Endothelial cell of umbilical vein (primary cell): ENCODE measurements at regions not wholly inside any gene's neighbourhood (a gene's known extent, or its start where the extent isn't known, plus 50 kb on each side); places are given as distances from the start of the nearest gene placed in this dataset.

Source experiments
- EZH2 ChIP-seq: IDR thresholded peaks from 2 replicates; pipeline ENCODE4 v1.6.1; 2012; ENCODE audit warnings: borderline replicate concordance, low read depth, mild to moderate bottlenecking, moderate library complexity, low read length, inconsistent platforms; ENCODE audit not compliant: severe bottlenecking
- JUN ChIP-seq: IDR thresholded peaks from 2 replicates; pipeline ENCODE4 v1.6.1; 2011; ENCODE audit warnings: borderline replicate concordance, low read depth; ENCODE audit not compliant: insufficient read length, insufficient read depth
- POLR2AphosphoS5 ChIP-seq: IDR thresholded peaks from 2 replicates; pipeline ENCODE4 v1.6.1; 2012; ENCODE audit warnings: low read depth, mild to moderate bottlenecking, control low read depth, low read length, moderate library complexity; ENCODE audit not compliant: insufficient read depth
- TF ChIP-seq, protein P1 (sequence below), 2 donors: IDR thresholded peaks; 1 replicate in 1 of 2; 2 replicates in 1 of 2; pipeline ENCODE4 v1.5.1; 2011; ENCODE audit warnings: low read length in 2 of 2, mild to moderate bottlenecking in 2 of 2, moderate library complexity in 2 of 2, control low read depth in 1 of 2, inconsistent platforms in 1 of 2, low read depth in 1 of 2; ENCODE audit not compliant: insufficient read depth in 1 of 2; ENCODE audit errors: extremely low read depth in 1 of 2
- TF ChIP-seq, protein P2 (sequence below): IDR thresholded peaks from 2 replicates; pipeline ENCODE4 v1.6.1; 2011; ENCODE audit not compliant: insufficient read depth, insufficient read length

- TF ChIP-seq, protein P1, sequence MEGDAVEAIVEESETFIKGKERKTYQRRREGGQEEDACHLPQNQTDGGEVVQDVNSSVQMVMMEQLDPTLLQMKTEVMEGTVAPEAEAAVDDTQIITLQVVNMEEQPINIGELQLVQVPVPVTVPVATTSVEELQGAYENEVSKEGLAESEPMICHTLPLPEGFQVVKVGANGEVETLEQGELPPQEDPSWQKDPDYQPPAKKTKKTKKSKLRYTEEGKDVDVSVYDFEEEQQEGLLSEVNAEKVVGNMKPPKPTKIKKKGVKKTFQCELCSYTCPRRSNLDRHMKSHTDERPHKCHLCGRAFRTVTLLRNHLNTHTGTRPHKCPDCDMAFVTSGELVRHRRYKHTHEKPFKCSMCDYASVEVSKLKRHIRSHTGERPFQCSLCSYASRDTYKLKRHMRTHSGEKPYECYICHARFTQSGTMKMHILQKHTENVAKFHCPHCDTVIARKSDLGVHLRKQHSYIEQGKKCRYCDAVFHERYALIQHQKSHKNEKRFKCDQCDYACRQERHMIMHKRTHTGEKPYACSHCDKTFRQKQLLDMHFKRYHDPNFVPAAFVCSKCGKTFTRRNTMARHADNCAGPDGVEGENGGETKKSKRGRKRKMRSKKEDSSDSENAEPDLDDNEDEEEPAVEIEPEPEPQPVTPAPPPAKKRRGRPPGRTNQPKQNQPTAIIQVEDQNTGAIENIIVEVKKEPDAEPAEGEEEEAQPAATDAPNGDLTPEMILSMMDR (IDR thresholded peaks at IDR 0.05; ENCODE audit: extremely low read depth in 1 of 2, insufficient read depth in 1 of 2, low read depth in 1 of 2, low read length in 2 of 2): no peak
- TF ChIP-seq, protein P2, sequence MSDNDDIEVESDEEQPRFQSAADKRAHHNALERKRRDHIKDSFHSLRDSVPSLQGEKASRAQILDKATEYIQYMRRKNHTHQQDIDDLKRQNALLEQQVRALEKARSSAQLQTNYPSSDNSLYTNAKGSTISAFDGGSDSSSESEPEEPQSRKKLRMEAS: no peak
- TF ChIP-seq POLR2AphosphoS5: no peak
- no peak for TF ChIP-seq EZH2
- no peak for TF ChIP-seq JUN
These were observed 320.2 kb downstream of the MAP2K6 start for GRCh38 chr17:69734656-69735055.
